Stimulated activated CD4-positive, alpha-beta T cell treated with anti-CD3 and anti-CD28 coated beads, Interleukin-2, amount 100 ng/mL, for 48 hours (primary cell): ENCODE measurements at regions not wholly inside any gene's neighbourhood (a gene's known extent, or its start where the extent isn't known, plus 50 kb on each side); places are given as distances from the start of the nearest gene placed in this dataset.

Source experiments
- DNase-seq, 2 donors: peaks; one replicate each; pipeline ENCODE4 v3.0.0-alpha.2; 2020

- DNase-seq = no peak
These were observed 149.0 kb upstream of the ZNF536 start for GRCh38 chr19:30222992-30223865.

- no peak for DNase-seq
These were observed 148.1 kb upstream of the ZNF536 start for GRCh38 chr19:30223866-30224688.

GRCh38 chr19:30224689-30225606 is 147.2 kb upstream of the ZNF536 start:
- DNase-seq = no peak

GRCh38 chr19:30225676-30226463 is 146.3 kb upstream of the ZNF536 start:
- no peak for DNase-seq

- DNase-seq = no peak
These were observed 145.6 kb upstream of the ZNF536 start for GRCh38 chr19:30226464-30227011.

- no peak for DNase-seq
These were observed 145.1 kb upstream of the ZNF536 start for GRCh38 chr19:30227012-30227621.

GRCh38 chr19:30227661-30228112 is 144.5 kb upstream of the ZNF536 start:
- peak; percentile 54 to 64 for DNase-seq

GRCh38 chr19:30228113-30228834 is 143.9 kb upstream of the ZNF536 start:
- DNase-seq = no peak

- no peak for DNase-seq
These were observed 143.2 kb upstream of the ZNF536 start for GRCh38 chr19:30228835-30229524.

- DNase-seq = no peak
These were observed 142.5 kb upstream of the ZNF536 start for GRCh38 chr19:30229525-30230174.

- no peak for DNase-seq
These were observed 140.5 kb upstream of the ZNF536 start for GRCh38 chr19:30231408-30232318.

GRCh38 chr19:30233375-30233774 is 138.8 kb upstream of the ZNF536 start:
- DNase-seq = no peak

GRCh38 chr19:30235946-30236345 is 136.2 kb upstream of the ZNF536 start:
- DNase-seq = no peak

- DNase-seq = no peak
These were observed 135.6 kb upstream of the ZNF536 start for GRCh38 chr19:30236587-30236986.

- no peak for DNase-seq
These were observed 135.0 kb upstream of the ZNF536 start for GRCh38 chr19:30237140-30237539.

GRCh38 chr19:30240904-30241695 is 131.1 kb upstream of the ZNF536 start:
- no peak for DNase-seq

GRCh38 chr19:30244533-30244932 is 127.7 kb upstream of the ZNF536 start:
- DNase-seq = no peak
